ENCODE measurements at regions not wholly inside any gene's neighbourhood (a gene's known extent, or its start where the extent isn't known, plus 50 kb on each side); places are given as distances from the start of the nearest gene placed in this dataset.

- no peak for DNase-seq
Observed at GRCh38 chr1:57530206-57530910, 106.5 kb upstream of the DAB1 start.

GRCh38 chr1:57522575-57522974, 98.7 kb upstream of the DAB1 start:
- DNase-seq = no peak

DNA sequence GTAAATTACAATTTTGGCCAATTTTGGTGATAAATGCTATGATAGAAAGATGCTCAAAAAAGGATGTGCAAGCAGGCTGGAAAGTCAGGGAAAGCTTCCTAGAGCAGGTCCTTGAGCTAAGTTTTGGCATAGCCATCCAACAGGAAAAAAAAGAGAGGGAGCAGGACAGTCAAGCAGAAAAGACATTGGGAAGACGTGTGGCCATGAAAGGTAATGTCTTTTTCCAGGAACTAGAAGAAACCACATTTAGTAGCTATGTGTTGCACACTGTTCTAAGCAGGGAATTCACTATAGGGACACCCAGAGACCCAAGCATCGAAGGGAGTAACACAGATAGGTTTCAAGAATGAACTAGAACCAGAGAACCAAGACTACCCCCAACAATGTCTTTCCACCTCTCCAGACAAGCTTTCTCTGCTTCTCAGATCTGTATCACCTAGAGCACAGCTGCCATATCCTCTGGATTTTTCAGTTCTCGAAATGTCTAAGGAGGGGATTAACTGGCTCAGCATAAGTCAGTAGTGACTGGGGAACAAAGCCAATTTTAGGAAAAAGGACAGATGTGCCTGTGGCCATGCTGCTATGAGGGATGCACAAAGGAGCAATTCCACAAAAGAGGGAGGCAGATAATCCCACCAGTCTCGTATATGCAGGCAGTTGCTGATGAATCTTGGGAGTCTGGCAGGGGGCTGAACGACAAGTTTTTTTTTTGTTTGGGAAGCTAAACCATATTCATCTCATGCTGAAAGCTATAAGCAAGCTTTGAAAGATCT, 97.1 kb upstream of the DAB1 start:
- DNase-seq = no peak

GRCh38 chr1:57518496-57518895, 94.6 kb upstream of the DAB1 start:
- DNase-seq = no peak

GRCh38 chr1:57517587-57518374, 93.9 kb upstream of the DAB1 start:
- no peak for DNase-seq

GRCh38 chr1:57512386-57512785, 88.5 kb upstream of the DAB1 start:
- no peak for DNase-seq

DNA sequence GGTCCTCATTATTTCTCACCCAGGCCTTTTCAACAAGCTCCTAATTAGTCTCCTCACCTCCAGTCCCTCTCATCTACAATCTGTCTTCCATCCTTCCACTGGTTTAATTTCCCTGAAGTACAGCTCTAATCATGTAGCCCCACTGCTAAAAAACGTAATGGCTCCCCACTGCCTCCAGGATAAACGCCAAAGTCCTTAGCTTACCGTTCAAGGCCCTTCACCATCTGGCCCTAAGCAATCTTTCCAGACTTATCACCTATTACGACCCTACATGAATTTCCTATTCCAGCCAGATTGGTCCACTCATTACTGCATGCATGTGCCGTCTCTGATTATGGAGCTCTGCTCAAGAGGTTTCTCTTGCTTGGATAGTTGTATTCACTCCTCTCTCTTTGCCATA, 83.1 kb upstream of the DAB1 start:
- DNase-seq = no peak

GRCh38 chr1:57503337-57503736, 79.5 kb upstream of the DAB1 start:
- DNase-seq = no peak

- no peak for DNase-seq
Observed at GRCh38 chr1:57500136-57500830, 76.4 kb upstream of the DAB1 start.

DNA sequence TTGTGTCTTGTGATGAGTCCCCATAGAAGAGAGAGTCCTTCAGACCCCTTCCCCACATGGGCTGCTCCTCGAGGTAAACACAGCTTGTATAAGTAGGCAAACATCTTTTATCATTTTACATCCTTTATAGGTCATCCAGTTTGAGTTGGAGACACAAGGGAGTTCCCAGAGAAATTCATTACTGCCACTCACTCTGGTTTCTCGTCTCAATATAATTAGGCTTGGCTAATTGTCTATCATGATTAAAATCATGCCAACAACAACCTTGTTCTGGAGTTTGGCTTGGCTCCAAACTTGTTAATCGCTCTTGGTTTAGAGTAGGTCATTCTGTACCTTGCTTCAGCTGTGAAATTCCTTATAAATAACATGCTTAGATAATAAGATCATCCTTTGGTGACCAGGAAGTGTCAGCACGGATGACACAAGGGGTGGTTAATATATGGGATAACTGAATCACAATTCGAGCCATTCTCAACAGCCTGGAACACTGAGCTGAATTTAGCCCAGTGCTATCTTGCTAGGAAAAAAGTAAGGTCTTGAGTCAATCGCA, 70.7 kb upstream of the DAB1 start:
- no peak for DNase-seq

- DNase-seq = no peak
Observed at GRCh38 chr1:57492586-57493226, 68.8 kb upstream of the DAB1 start.

- no peak for DNase-seq
Observed at GRCh38 chr1:57489358-57490036, 65.6 kb upstream of the DAB1 start.

GRCh38 chr1:57485643-57486042, 61.8 kb upstream of the DAB1 start:
- DNase-seq = no peak

- no peak for DNase-seq
Observed at GRCh38 chr1:57483954-57484353, 60.1 kb upstream of the DAB1 start.

DNA sequence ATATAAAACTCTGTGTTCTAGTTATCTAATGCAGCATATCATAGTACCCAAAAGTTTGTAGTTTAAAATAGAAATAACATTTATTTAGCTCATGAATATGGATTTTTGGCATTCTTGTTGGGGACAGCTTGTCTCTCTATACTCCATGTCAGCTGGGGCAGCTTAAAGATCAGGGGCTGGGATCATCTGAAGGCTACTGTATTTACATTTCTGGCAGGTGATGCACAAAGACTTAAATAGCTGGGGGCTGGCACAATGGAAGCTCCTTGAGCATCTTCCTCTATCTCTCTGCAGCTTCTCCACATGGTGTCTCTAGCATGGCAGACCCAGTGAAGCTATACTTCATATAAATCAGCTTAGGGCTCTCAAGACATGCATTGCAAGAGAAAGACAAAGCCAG, 55.6 kb upstream of the DAB1 start:
- no peak for DNase-seq

- no peak for DNase-seq
Observed at GRCh38 chr1:57475366-57475765, 51.5 kb upstream of the DAB1 start.

- no peak for DNase-seq
Observed at GRCh38 chr1:57474137-57474750, 50.4 kb upstream of the DAB1 start.
